Stimulated activated CD4-positive, alpha-beta T cell treated with anti-CD3 and anti-CD28 coated beads, Interleukin-4, amount 100 ng/mL, for 24 hours (primary cell): ENCODE measurements at regions not wholly inside any gene's neighbourhood (a gene's known extent, or its start where the extent isn't known, plus 50 kb on each side); places are given as distances from the start of the nearest gene placed in this dataset.

Source experiments
- DNase-seq: peaks from one replicate; pipeline ENCODE4 v3.0.0-alpha.2; 2020

DNA sequence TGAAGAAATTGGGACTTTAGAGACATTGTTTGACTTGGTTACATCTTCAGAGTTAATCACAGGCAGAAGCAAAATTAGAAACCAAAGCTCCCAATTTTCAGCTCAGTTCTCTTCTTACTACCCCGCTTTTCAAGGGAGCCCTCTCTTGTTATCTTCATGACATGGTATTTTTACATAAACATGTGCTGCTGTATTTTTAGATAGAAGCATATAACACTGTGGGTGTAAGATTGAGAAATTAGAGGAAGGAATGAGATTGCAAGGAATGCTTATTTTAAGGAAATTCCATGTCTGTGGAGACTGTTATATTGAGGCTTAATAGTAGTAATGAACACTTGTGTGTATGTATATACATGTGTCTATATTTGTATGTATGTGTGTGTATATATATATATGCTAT is 401.6 kb downstream of the TMEM232 start:
- DNase-seq, result no peak

DNA sequence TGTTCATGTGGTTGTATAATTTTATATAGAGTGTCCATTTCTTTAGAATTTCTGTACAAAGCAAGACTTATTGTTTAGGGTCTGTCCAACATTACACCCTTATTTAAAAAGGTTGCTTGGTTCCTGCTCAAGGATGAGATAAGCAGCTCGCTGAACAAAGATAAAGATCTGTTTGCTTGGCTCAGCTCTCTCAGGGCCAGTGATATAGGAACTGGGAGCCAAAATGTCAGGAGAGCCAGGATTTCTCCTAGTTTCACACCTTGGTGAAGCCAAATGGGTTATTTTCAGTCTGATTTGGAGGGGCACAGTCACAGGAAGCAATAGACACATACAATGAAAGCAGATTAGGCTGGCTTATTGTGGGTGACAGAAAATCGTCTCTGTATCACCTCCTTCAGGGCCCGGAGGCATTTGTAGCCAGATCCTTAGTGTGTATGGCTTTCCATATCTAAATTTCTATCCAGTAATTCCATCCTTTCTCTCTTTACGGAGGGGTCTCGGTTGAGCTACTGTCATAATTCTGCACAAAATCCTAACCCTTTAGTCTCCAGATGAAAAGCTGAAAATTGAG is 396.4 kb downstream of the TMEM232 start:
- no peak for DNase-seq

DNA sequence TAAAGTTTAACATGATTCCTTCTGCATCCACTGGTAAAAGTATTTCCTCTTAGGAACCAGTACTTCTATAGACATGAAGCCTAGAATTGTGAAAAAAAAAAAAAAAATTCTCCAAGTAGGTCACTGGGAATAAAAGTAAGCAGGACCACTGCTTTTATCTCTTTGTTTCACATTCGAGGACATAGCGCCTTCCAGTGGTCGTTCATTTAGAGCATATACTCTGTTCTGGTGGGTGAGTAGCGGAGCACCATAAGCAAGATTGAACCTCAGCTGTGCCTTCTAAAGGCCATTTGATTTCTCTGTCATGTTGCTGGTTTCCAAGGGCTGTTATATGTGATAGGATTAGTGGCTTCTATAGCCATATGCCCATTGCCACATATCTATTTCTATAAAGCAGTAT is 393.1 kb downstream of the TMEM232 start:
- no peak for DNase-seq

DNA sequence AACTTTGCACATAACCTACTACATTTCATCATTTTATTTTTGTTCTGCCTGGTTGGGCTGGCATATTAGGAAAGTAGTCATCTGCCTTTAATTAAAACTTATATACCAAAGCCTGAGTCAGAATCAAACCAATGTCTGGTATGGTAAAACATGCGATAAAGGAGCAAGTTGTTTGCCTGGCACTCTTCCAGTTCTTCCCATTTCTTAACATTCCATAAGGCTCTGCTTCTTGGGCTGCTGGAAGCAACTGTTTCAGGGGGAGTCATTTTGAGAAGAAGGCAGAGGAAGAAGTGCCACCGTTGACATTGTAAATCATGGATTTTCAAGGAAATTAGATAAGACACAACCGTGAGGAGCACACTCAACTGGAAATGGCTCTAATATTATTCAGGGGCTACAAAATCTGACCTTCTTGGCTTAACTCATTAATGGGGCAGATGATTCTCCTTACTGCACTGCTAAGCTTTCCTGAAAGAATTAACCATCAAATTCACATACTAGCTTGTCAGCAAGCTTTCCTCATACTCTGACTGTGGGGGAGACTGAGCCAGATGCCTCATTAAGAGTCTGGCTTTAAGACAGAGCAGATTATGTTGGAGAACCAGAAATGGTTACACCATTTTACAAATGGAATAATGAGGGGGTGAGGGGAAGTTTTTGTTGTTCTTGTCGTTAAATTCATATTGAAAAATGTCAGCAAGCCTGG is 391.0 kb downstream of the TMEM232 start:
- no peak for DNase-seq

DNA sequence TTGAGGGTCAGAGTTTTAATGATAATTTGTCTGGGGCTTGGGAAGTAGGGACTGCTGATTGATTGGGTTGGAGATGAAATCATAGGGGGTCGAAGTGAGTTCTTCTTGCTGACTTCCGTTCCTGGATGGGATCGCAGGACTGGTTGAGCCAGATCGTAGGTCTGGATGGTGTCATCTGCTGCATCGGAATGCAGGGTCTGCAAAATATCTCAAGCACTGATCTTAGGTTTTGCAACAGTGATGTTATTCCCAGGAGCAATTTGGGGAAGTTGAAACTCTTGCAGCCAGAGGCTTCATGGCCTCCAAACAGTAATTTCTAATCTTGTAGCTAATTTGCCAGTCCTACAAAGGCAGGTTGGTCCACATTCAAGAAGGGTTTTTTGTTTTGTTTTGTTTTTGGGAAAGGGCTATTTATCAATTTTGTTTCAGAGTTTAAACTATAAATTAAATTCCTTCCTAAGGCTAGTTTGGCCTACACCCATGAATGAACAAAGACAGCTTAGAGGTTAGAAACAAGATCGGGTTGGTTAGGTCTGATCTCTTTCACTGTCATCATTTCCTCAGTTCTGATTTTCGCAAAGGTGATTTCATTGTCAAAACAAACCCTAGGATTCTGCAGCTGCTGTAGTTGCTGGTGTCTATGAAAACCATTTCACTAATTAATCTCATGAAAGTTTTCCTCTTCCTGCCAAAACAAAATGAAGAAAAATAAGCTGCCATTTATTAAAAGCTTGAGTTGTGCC is 388.0 kb downstream of the TMEM232 start:
- no peak for DNase-seq

DNA sequence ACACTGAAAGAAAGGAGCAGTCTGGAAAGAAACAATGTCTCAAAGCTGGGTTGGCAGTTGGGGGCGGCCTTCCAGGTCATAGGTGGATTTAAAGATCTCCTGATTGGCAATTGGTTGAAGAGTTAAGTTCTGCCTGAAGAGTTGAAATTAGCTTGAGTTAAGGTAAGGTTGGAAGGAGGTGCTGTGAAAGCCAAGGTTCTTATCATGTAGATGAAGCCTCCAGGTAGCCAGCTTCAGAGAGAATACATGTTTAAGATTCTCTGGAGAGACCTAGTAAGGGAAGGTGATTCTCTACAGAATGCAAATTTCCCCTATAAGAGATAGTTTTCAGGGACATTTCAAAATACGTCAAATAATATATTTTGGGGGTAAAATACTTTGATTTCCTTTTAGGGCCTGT is 387.1 kb downstream of the TMEM232 start:
- DNase-seq, result no peak

DNA sequence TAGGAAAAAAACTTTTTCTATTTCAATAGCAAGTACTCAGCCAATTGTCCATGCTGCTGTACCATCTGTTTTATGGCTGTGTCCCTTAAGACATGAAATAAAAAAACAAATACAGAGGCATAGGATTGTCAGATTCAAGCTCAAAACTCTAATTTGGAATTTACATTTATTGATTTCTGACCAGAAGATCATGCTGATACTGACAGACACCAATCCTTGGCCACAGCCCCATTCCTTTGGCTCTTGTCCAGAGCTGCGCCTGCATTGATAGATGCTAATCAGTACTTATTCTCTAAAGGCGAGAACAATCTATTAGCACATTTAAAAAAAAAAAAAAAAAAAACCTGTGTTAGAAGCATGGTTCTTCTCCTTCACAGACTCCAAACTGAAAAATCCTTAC is 384.6 kb downstream of the TMEM232 start:
- DNase-seq, result no peak

DNA sequence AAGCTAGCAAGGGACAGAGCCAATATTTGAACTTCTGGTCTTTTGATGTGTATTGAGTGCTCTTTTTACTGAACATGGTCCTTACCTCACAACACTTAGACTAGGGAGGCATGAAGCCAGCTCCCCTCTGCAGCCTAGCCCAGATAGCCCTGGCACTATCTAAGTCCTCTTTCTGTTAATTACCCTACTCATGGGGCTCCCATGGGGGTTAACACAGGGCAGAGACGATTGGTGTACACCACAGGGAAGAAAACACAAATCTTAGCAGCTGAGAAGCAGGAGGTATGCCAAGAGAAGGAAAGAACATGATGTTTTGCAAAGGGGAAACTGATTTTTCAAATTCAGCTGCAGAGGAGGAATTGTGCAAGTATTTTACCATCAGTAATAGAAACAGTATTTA is 383.8 kb downstream of the TMEM232 start:
- DNase-seq, result no peak

DNA sequence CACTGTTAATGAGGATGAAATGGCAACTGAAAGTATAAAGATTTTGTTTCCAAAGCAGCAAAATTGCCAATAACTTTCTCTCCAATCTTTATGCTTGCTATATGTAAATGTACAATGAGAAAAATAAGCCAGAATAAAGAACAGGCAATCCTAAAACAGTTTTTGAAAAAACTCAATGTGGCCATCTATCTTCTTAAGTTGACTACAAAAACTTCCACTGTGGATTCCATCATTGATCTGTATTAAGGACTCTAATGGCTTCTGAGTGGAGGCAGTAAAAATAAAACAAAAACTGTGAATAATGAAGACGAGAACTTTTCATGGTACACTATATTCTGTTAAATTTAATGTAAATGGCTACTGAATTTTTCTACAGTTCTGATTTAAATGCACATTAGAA is 382.9 kb downstream of the TMEM232 start:
- no peak for DNase-seq

DNA sequence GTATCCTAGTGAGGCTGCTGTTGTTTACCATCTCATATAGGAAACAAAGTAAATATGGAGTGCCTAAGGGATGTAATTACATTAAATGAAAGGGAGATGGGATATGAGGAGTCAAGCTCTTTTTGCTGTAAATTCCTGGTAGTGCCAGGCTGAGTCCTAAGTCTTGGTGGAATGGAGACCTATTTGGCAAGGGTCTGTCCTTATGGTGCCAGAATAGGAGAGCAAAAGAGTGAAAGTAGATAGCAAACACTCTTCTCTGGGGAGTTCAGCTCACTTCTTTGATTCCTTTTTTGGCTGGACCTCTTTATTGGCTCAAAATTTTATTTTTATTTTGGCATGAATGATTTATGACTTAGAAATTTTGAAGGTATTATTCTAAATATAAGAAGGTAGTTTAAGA is 380.8 kb downstream of the TMEM232 start:
- no peak for DNase-seq

DNA sequence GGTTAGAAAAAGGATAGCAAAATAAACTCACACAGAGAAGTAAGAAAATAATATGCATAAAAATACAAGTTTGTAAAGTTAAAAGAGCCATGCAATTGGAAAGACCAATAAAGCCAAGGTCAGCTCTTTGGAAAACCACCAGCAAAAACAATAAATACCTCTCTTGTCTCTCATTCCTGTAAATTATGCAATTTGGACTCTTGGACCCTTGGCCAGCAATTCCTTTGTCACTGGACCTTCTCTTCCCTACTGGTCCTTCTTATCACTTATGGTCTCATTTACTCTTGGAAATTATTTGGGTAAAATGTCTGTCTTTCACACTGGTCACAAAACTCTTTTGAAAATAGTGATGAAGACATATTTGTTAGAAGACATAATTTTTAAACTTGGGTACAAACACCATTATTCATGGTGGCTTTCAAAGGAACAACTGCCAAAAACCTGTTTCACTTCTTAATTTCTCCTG is 379.5 kb downstream of the TMEM232 start:
- no peak for DNase-seq

DNA sequence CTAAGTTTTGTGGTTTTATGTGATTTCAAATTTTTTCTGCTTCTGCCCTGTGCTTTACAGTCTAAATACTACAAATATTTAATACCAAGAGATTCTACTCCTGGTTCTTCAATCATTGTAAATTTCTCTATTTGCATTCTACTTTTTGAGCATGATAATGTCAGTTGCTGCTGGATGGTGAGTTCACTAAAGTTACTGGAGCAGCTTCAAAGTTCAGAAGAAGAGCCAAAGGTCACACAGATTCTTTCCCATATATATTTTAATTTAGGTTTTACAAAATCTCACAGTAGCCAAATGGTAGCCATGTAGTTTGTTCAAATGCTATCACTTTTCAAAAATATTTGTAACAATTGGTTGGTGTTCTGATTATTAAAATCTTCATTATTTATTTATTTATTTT is 378.7 kb downstream of the TMEM232 start:
- DNase-seq, result no peak

DNA sequence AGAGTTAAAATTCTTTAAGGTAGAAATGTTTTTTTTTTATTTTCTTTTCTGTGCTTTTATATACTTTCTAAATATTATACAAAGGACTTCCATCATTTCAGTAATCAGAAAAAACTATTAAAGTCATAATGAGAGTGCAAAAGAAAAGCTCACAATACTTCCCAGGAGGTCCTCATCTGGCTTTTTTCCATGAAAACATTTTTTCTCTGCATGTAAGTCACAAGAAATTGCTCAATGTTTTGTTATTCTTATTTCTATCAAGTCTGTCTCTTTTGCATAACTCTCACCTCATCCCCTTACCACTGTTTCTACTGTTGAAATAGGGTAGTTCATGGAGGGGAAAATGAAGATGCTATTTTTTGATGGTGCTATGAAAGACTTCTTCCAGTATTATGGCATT is 375.0 kb downstream of the TMEM232 start:
- no peak for DNase-seq

DNA sequence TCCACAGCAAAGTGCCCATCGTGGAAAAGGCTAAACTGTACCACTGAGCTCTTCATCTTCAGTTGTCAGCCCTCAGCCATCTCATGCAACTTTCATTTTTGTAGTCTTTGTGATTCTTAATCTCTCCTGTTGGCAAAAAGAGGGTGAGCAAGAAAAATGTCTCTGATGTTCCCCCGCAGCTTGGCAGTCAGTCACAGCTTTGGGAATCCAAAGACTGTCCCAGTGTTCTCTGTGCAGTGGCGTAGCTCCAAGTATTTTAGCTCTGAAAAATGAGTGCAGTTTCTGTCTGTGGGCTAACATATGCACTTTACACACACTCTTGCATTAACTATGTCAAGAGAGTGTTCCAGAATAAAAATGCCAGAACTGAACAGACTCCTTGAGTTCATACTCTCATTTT is 372.2 kb downstream of the TMEM232 start:
- no peak for DNase-seq

DNA sequence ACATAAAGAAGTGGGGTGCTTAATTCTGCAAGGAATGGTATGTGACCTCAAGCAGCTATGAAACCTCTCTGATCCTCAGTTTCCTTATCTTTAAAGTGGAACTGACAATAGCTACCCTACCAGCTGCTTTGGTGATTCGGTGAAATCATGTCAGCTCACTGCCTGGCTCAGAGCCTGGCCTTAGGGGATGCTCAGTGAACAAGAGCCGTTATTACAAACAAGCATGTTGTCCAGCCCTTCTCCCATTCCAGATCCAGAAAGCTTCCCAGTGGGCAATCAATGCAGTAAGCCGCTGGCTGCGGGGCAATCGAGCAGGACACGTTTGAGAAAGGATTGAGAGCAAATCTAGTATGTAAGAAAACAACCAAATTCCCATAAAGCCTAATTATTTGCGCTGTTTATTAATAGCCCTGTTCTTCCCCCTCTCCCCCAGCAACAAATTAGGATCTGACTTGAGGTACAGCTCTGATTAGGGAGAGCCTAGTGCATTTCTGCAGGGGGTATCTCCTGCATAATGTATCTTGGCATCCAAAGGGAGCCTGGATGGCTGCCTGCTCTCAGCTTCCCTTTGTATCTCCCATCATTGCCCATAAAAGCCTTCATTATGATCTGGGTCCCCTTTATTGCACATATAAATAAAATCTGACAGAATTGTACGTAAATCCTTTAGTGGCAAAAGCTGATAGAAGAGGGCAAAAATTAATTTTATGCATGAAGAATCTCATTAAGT is 371.4 kb downstream of the TMEM232 start:
- no peak for DNase-seq

DNA sequence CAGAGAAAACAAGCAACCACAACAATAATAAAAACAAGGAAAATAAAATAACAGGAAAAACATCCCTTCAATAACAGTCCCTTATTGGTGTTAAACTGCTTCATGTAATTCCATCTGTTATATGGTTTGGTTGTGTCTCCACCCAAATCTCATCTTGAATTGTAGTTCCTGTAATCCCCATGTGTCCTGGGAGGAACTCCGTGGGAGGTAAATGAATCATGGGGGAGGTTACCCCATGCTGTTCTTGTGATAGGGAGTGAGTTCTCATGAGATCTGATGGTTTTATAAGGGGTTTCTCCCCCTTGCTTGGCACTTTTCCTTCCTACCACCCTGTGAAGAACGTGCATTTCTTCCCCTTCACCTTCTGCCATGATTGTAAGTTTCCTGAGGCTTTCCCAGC is 369.8 kb downstream of the TMEM232 start:
- no peak for DNase-seq

DNA sequence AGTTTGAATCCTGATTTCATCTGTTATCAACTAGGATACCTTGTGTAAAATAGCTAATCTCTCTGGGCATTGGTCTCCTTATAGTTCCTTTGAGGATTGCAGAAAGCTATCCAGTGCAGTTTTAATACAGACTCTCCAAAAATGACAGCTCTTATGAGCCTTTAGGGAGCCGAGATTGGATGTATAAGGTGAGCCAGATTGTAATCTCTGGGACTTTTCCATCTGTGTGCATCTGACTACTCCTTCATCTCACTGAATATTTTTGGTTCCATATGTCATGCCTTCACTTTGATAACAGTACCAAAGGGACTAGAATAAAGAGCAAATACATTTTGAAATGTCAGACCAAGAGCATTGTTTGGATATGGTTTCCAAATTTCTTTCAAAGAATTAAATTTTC is 367.2 kb downstream of the TMEM232 start:
- DNase-seq, result no peak

DNA sequence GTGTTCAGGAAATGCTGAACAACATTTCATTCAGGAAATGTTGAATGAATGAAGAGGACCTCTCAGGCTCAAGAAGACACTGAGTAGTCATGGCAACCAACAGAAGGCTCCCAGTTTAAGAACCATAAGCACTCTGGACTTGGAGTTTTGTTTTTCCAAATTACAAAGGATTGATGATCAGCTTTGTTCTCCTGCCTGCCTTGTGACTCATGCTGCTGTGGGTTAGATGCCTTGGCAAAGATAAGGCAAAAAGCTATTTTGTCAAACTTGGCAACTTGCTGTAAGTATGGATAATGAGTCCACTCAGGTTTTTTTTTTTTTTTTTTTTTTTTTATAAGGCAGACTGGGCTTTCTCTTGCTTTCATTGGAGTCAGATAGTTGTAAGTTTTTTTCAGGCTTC is 365.0 kb downstream of the TMEM232 start:
- DNase-seq, result no peak

DNA sequence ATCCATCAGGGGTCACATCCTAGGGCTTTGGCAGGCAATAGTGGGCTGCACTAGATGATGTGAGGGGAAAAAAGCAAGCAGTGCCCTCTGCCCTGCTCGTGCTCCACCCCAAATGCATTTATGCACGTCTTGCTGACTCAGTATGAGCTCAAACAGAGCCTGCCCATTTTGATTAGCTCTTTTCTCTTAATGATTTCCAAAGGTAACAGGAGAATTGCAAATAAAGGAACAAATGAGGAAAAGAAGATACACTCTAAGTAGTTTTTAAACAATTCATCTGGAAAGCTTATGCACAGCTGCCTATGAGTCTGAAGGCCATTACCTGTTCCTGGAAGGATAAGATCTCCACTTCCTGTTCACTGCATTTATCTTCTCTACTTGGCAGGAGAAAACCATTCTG is 364.2 kb downstream of the TMEM232 start:
- no peak for DNase-seq

DNA sequence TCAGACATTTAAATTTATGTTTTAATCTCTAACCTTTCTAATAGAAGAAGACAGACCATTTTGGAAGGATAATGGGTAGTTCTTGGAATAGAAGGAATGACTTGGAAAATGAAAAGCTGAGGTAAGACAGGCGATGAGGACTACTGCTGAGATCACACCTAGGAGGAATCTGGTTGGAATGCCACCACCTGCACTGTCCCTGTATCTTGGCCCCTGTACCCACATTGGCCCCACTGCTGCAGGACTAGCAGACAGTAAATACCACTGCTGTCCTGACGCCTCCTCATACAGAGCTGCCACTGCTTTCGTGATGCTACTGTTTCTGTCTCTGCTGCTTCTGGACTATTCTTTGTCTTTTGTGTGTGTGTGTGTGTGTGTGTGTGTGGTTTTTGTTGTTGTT is 359.8 kb downstream of the TMEM232 start:
- DNase-seq, result no peak
